ENCODE measurements at regions not wholly inside any gene's neighbourhood (a gene's known extent, or its start where the extent isn't known, plus 50 kb on each side); places are given as distances from the start of the nearest gene placed in this dataset.

DNA sequence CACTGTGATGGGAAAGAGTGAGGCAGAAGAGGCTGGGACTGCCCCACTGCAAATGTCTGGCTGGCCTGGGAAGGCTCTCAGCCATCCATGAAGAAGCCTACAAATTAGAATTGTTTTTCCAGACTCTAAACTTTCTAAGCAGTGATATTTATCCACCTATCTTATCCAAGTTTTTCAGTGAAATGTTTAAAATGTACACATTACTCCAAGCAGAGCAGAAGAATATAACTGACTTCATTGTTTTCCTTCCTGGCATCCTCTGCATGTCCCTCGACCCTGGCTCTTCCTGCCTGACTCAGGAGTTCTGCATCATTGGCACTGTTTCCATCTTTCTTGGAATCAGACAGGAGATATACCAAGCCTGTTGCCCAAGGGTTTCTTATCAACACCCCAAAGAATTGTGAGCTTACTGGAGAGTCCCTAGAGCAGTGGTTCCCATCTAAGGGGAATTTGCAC lies 401.5 kb upstream of the PROK2 start:
- H3K79me2 ChIP-seq (ENCODE audit: insufficient read depth) = no peaks in the 10 kb centered on the region
- peaks cover 3 to 7% of the 10 kb centered on the region in 2 experiments; a peak in 1 of 4 replicates for H3K4me1 ChIP-seq (ENCODE audit: control insufficient read depth in 1 of 2, insufficient read depth in 2 of 2, low read depth in 1 of 2, low read length in 1 of 2)
- no peaks in the 10 kb centered on the region for H3K27me3 ChIP-seq (ENCODE audit: insufficient read depth)
- H3K36me3 ChIP-seq (replicated peaks in 1 of 2; ENCODE audit: control insufficient read depth in 1 of 2, insufficient read depth in 2 of 2, low read length in 1 of 2) = no peaks in the 10 kb centered on the region
- peak overlapping the region in 1 of 2 experiments; percentile 14; a peak in 1 of 4 replicates for H3K4me3 ChIP-seq (ENCODE audit: low read depth in 2 of 2, low read length in 1 of 2)
- peak overlapping the region; percentile 1; the same call in 1 of the 2 replicates for H3K9ac ChIP-seq
- no peaks in the 10 kb centered on the region for H3K9me3 ChIP-seq
- peak overlapping the region; percentile 30; the same call in 1 of the 2 replicates for H2AFZ ChIP-seq (ENCODE audit: low read depth)
- H3F3A ChIP-seq (replicated peaks; ENCODE audit: insufficient read depth) = peaks cover 15% of the 10 kb centered on the region
- TF ChIP-seq MXI1 (IDR thresholded peaks at IDR 0.05; ENCODE audit: low read depth, low read length) (no peak), MEF2A (IDR thresholded peaks at IDR 0.05; ENCODE audit: borderline replicate concordance, low read depth) (no peak)
- TF ChIP-seq, protein P1, sequence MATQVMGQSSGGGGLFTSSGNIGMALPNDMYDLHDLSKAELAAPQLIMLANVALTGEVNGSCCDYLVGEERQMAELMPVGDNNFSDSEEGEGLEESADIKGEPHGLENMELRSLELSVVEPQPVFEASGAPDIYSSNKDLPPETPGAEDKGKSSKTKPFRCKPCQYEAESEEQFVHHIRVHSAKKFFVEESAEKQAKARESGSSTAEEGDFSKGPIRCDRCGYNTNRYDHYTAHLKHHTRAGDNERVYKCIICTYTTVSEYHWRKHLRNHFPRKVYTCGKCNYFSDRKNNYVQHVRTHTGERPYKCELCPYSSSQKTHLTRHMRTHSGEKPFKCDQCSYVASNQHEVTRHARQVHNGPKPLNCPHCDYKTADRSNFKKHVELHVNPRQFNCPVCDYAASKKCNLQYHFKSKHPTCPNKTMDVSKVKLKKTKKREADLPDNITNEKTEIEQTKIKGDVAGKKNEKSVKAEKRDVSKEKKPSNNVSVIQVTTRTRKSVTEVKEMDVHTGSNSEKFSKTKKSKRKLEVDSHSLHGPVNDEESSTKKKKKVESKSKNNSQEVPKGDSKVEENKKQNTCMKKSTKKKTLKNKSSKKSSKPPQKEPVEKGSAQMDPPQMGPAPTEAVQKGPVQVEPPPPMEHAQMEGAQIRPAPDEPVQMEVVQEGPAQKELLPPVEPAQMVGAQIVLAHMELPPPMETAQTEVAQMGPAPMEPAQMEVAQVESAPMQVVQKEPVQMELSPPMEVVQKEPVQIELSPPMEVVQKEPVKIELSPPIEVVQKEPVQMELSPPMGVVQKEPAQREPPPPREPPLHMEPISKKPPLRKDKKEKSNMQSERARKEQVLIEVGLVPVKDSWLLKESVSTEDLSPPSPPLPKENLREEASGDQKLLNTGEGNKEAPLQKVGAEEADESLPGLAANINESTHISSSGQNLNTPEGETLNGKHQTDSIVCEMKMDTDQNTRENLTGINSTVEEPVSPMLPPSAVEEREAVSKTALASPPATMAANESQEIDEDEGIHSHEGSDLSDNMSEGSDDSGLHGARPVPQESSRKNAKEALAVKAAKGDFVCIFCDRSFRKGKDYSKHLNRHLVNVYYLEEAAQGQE (IDR thresholded peaks at IDR 0.05; ENCODE audit: low read depth, low read length) = no peak
- ChIA-PET POLR2A (no interaction called here), CTCF (no interaction called here)
- H4K20me1 ChIP-seq (ENCODE audit: insufficient read depth) = no peaks in the 10 kb centered on the region
- 13% methylated on average over 1 of the region's 1 CpG for WGBS (ENCODE audit: low lambda C conversion rate)
- no peak for DNase-seq
- peak overlapping the region in 1 of 2 experiments; percentile 45; a peak in 2 of 4 replicates for H3K27ac ChIP-seq (ENCODE audit: low read depth in 2 of 2, low read length in 1 of 2)
- H3K4me2 ChIP-seq = peak overlapping the region; percentile 56
- no peaks in the 10 kb centered on the region for H3K9me2 ChIP-seq

DNA sequence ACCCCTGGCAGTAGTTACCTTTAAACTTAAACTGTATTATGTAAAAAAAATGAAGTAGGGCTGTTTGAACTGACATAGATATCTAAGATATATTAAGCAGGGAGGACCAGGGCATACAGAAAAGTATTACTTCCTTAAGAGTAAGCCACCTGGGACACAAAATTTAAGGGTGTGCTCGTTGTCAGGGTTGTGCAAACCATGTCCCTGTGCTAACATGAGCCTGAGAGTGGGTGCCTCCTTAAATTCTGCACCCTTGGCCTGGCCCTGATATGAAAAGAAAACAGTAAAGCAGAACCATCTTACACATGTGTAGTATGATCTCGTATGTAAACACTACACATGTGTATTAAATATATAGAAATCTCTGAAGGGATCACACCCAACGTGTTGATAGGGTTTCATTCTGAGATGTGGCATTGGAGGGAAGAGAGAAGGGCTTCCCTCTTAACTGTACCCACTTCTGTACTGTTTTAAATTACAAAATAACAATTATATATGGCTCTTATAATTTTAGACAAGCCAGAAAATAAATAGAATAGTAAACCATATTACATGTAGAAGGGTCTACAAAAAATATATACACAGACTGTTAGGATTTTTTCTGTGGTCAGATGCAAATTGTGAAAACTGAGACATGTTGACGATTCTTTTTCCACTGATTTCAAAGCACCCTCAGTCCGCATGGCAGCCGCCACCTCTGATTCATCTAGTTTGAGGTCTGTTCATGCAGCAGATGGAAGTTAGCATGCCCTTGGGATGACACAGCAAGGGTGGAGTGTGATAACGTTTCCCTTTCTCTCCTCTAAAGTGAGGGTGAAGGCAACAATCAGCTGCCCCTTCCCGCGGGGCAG lies 400.8 kb upstream of the PROK2 start:
- Histone ChIP-seq H3K27ac (ENCODE audit: low read depth in 2 of 2, low read length in 1 of 2) (peak overlapping the region in 1 of 2 experiments; percentile 45; a peak in 2 of 4 replicates), H3F3A (replicated peaks; ENCODE audit: insufficient read depth) (peaks cover 15% of the 10 kb centered on the region), H3K79me2 (ENCODE audit: insufficient read depth) (no peaks in the 10 kb centered on the region), H3K4me2 (peak overlapping the region; percentile 56), H3K9me2 (no peaks in the 10 kb centered on the region), H4K20me1 (ENCODE audit: insufficient read depth) (no peaks in the 10 kb centered on the region), H3K9me3 (no peaks in the 10 kb centered on the region), H3K9ac (peak overlapping the region; percentile 1; the same call in 1 of the 2 replicates), H2AFZ (ENCODE audit: low read depth) (peak overlapping the region; percentile 30; the same call in 1 of the 2 replicates), H3K4me3 (ENCODE audit: low read depth in 2 of 2, low read length in 1 of 2) (peak overlapping the region in 1 of 2 experiments; percentile 14; a peak in 1 of 4 replicates), H3K36me3 (replicated peaks in 1 of 2; ENCODE audit: control insufficient read depth in 1 of 2, insufficient read depth in 2 of 2, low read length in 1 of 2) (no peaks in the 10 kb centered on the region), H3K27me3 (ENCODE audit: insufficient read depth) (no peaks in the 10 kb centered on the region), H3K4me1 (ENCODE audit: control insufficient read depth in 1 of 2, insufficient read depth in 2 of 2, low read depth in 1 of 2, low read length in 1 of 2) (peaks cover 3 to 7% of the 10 kb centered on the region in 2 experiments; a peak in 1 of 4 replicates)
- CTCF ChIA-PET = no interaction called here
- DNase-seq = no peak
- POLR2A ChIA-PET = no interaction called here
- WGBS (ENCODE audit: low lambda C conversion rate) = 37% methylated on average over 9 of the region's 9 CpGs
- TF ChIP-seq NFIC (IDR thresholded peaks at IDR 0.05; ENCODE audit: borderline replicate concordance) = 0 out of 2 replicates have a peak, but pooled peaks have one; percentile 3
- TF ChIP-seq, protein P2, sequence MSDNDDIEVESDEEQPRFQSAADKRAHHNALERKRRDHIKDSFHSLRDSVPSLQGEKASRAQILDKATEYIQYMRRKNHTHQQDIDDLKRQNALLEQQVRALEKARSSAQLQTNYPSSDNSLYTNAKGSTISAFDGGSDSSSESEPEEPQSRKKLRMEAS (IDR thresholded peaks at IDR 0.05; ENCODE audit: low read depth) = peak; percentile 63
- TF ChIP-seq SIN3A (IDR thresholded peaks at IDR 0.05; ENCODE audit: borderline replicate concordance, low read depth, low read length) = no peak
- TF ChIP-seq RCOR1 (IDR thresholded peaks at IDR 0.05; ENCODE audit: low read length) = no peak
- TF ChIP-seq, protein P3, sequence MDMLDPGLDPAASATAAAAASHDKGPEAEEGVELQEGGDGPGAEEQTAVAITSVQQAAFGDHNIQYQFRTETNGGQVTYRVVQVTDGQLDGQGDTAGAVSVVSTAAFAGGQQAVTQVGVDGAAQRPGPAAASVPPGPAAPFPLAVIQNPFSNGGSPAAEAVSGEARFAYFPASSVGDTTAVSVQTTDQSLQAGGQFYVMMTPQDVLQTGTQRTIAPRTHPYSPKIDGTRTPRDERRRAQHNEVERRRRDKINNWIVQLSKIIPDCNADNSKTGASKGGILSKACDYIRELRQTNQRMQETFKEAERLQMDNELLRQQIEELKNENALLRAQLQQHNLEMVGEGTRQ (IDR thresholded peaks at IDR 0.05; ENCODE audit: borderline replicate concordance, low read depth, low read length) = no peak
- TF ChIP-seq FOSL2 (IDR thresholded peaks at IDR 0.05; ENCODE audit: borderline replicate concordance, low read depth) = peak; percentile 47; the same call in 1 of the 2 replicates
- no peak for TF ChIP-seq CHD2 (IDR thresholded peaks at IDR 0.05; ENCODE audit: low read length, partially characterized antibody)
- TF ChIP-seq, protein P1 (IDR thresholded peaks at IDR 0.05; ENCODE audit: low read depth, low read length) = no peak
- no peak for TF ChIP-seq RFX5 (IDR thresholded peaks at IDR 0.05; ENCODE audit: low read length)
- TF ChIP-seq MEF2A (IDR thresholded peaks at IDR 0.05; ENCODE audit: borderline replicate concordance, low read depth) = no peak
- no peak for TF ChIP-seq GATA2 (CRISPR knock-in tag; IDR thresholded peaks at IDR 0.05)
- TF ChIP-seq TCF12 (IDR thresholded peaks at IDR 0.05) = peak; percentile 50; the same call in 1 of the 2 replicates
- TF ChIP-seq EP300 (IDR thresholded peaks at IDR 0.05; ENCODE audit: borderline replicate concordance in 1 of 2, low read depth in 1 of 2, low read length in 1 of 2) = no peak
- no peak for TF ChIP-seq RXRA (IDR thresholded peaks at IDR 0.05; ENCODE audit: borderline replicate concordance, low read depth)
- TF ChIP-seq FOXM1 (IDR thresholded peaks at IDR 0.05; ENCODE audit: low read depth) = no peak
- TF ChIP-seq JUND (IDR thresholded peaks at IDR 0.05) = 0 out of 2 replicates have a peak, but pooled peaks have one; percentile 19
